IMR-90 (cell line): ENCODE measurements at regions not wholly inside any gene's neighbourhood (a gene's known extent, or its start where the extent isn't known, plus 50 kb on each side); places are given as distances from the start of the nearest gene placed in this dataset.

Source experiments
- ATAC-seq: fragments of 200-7000 bp; cut with Tn5 transposase; 2 replicates; pipeline ENCODE4 v1.9.1; 2020; ENCODE audit warnings: low read depth, mild to moderate bottlenecking, moderate library complexity
- BruUV-seq: library from RNA; stranded (reverse); fragments of 400-500 nt; replicated peaks from 2 replicates; lab custom pipeline; 2021; lab: Mats Ljungman, UMichigan
- CTCF ChIA-PET: fragments of 300-600 bp; formaldehyde crosslinking; extraction: SDS; loops from one replicate; lab custom pipeline; 2021; ENCODE audit warnings: antibody characterized with exemption; lab: Yijun Ruan, JAX
- POLR2A ChIA-PET: fragments of 300-600 bp; sonication (Branson Sonifier 250); formaldehyde crosslinking; loops from one replicate; lab custom pipeline; 2022; ENCODE audit warnings: antibody characterized with exemption; ENCODE audit not compliant: unreplicated experiment; lab: Charles Lee
- DNase-seq: peaks from one replicate; pipeline ENCODE4 v3.0.0; 2013
- H2AFZ ChIP-seq: replicated peaks from 2 replicates; pipeline ENCODE3; 2013; ENCODE audit warnings: low read length, mild to moderate bottlenecking; ENCODE audit not compliant: poor library complexity
- H2AK5ac ChIP-seq: 2 replicates; pipeline ENCODE4 v1.6.1; 2013; ENCODE audit warnings: low read depth, low read length, inconsistent platforms
- H2AK9ac ChIP-seq: replicated peaks from 2 replicates; pipeline ENCODE3; 2013; ENCODE audit warnings: mild to moderate bottlenecking, low read depth, low read length, moderate library complexity; ENCODE audit not compliant: poor library complexity
- H2BK120ac ChIP-seq: 2 replicates; pipeline ENCODE4 v1.6.1; 2013; ENCODE audit warnings: low read depth, low read length, inconsistent platforms
- H2BK15ac ChIP-seq: 3 replicates; pipeline ENCODE4 v1.6.1; 2013; ENCODE audit warnings: low read depth, low read length, inconsistent platforms
- H2BK20ac ChIP-seq: 2 replicates; pipeline ENCODE4 v1.6.1; 2013; ENCODE audit warnings: low read depth, mild to moderate bottlenecking, inconsistent platforms, low read length, moderate library complexity
- H2BK5ac ChIP-seq: 2 replicates; pipeline ENCODE4 v1.6.1; 2013; ENCODE audit warnings: mild to moderate bottlenecking, low read depth, low read length, inconsistent platforms; ENCODE audit not compliant: poor library complexity, severe bottlenecking
- H3K14ac ChIP-seq: replicated peaks from 2 replicates; pipeline ENCODE4 v1.6.1; 2013; ENCODE audit warnings: low read depth, low read length, inconsistent platforms
- H3K18ac ChIP-seq: 2 replicates; pipeline ENCODE4 v1.6.1; 2013; ENCODE audit warnings: low read depth, low read length, control low read depth
- H3K23ac ChIP-seq: 2 replicates; pipeline ENCODE4 v1.6.1; 2013; ENCODE audit warnings: low read depth, low read length, inconsistent platforms
- H3K27ac ChIP-seq: 2 replicates; pipeline ENCODE4 v1.5.1; 2013; ENCODE audit warnings: mild to moderate bottlenecking, control low read depth, low read length; ENCODE audit not compliant: insufficient read depth
- H3K27me3 ChIP-seq: 2 replicates; pipeline ENCODE4 v1.6.1; 2013; ENCODE audit warnings: low read length; ENCODE audit not compliant: control insufficient read depth, insufficient read depth
- H3K36me3 ChIP-seq: 2 replicates; pipeline ENCODE4 v1.6.1; 2013; ENCODE audit warnings: low read length, mixed read lengths; ENCODE audit not compliant: control insufficient read depth, insufficient read depth
- H3K4ac ChIP-seq: 2 replicates; pipeline ENCODE4 v1.6.1; 2013; ENCODE audit warnings: low read depth, low read length, inconsistent platforms
- H3K4me1 ChIP-seq: 2 replicates; pipeline ENCODE4 v1.6.1; 2013; ENCODE audit warnings: low read length, mixed read lengths; ENCODE audit not compliant: control insufficient read depth, insufficient read depth
- H3K4me2 ChIP-seq: 2 replicates; pipeline ENCODE4 v1.6.1; 2013; ENCODE audit warnings: low read depth, mild to moderate bottlenecking, control low read depth, low read length, moderate library complexity
- H3K4me3 ChIP-seq: 2 replicates; pipeline ENCODE4 v1.5.1; 2013; ENCODE audit warnings: low read depth, mild to moderate bottlenecking, control low read depth, low read length, moderate library complexity; ENCODE audit not compliant: insufficient read depth
- H3K56ac ChIP-seq: 2 replicates; pipeline ENCODE4 v1.6.1; 2013; ENCODE audit warnings: low read length, inconsistent platforms; ENCODE audit not compliant: insufficient read depth; ENCODE audit errors: extremely low read depth
- H3K79me1 ChIP-seq, 2 experiments: 2 replicates each; pipeline ENCODE4 v1.6.1; 2013; ENCODE audit warnings: low read length in 2 of 2, inconsistent platforms in 1 of 2, low read depth in 1 of 2
- H3K9ac ChIP-seq: 2 replicates; pipeline ENCODE4 v1.6.1; 2013; ENCODE audit warnings: low read depth, low read length, control low read depth
- H3K9me1 ChIP-seq: 2 replicates; pipeline ENCODE4 v1.6.1; 2013; ENCODE audit warnings: low read length, inconsistent platforms; ENCODE audit not compliant: insufficient read depth
- H3K9me3 ChIP-seq: 2 replicates; pipeline ENCODE4 v1.6.1; 2013; ENCODE audit warnings: low read length; ENCODE audit not compliant: control insufficient read depth, insufficient read depth
- H4K20me1 ChIP-seq: 2 replicates; pipeline ENCODE4 v1.6.1; 2013; ENCODE audit warnings: low read length, inconsistent platforms; ENCODE audit not compliant: insufficient read depth
- H4K5ac ChIP-seq: 2 replicates; pipeline ENCODE4 v1.6.1; 2013; ENCODE audit warnings: mild to moderate bottlenecking, low read depth, low read length, control low read depth
- H4K8ac ChIP-seq, 2 experiments: 2 replicates each; pipeline ENCODE4 v1.6.1; 2013; ENCODE audit warnings: low read depth in 2 of 2, low read length in 2 of 2, control low read depth in 1 of 2, inconsistent platforms in 1 of 2
- H4K91ac ChIP-seq: 2 replicates; pipeline ENCODE4 v1.6.1; 2013; ENCODE audit warnings: low read depth, low read length, inconsistent platforms; ENCODE audit not compliant: insufficient read depth
- BHLHE40 ChIP-seq: fragments of 150-350 bp; IDR thresholded peaks from 2 replicates; pipeline ENCODE4 v1.6.1; 2016; ENCODE audit warnings: mild to moderate bottlenecking, low read depth, low read length
- CEBPB ChIP-seq: IDR thresholded peaks from 2 replicates; pipeline ENCODE4 v1.6.1; 2012; ENCODE audit warnings: low read depth, low read length, improper control_type of control experiment
- CHD1 ChIP-seq: IDR thresholded peaks from 2 replicates; pipeline ENCODE4 v1.6.1; 2012; ENCODE audit warnings: low read depth, low read length, improper control_type of control experiment
- CTCF ChIP-seq: conservative IDR thresholded peaks from 2 replicates; pipeline ENCODE4 v1.5.1; 2012; ENCODE audit warnings: mild to moderate bottlenecking, low read depth, low read length, improper control_type of control experiment
- ELK1 ChIP-seq: fragments of 150-350 bp; IDR thresholded peaks from 2 replicates; pipeline ENCODE4 v1.6.1; 2016; ENCODE audit warnings: low read depth, mild to moderate bottlenecking, low read length, moderate library complexity, borderline replicate concordance
- FOS ChIP-seq: fragments of 150-350 bp; IDR thresholded peaks from 2 replicates; pipeline ENCODE4 v1.6.1; 2016; ENCODE audit warnings: low read depth, low read length
- MAFK ChIP-seq: IDR thresholded peaks from 2 replicates; pipeline ENCODE4 v1.6.1; 2012; ENCODE audit warnings: low read depth, low read length, improper control_type of control experiment
- MAZ ChIP-seq: IDR thresholded peaks from 2 replicates; pipeline ENCODE4 v1.6.1; 2012; ENCODE audit warnings: low read depth, mild to moderate bottlenecking, low read length, improper control_type of control experiment, moderate library complexity, borderline replicate concordance
- MXI1 ChIP-seq: IDR thresholded peaks from 2 replicates; pipeline ENCODE4 v1.6.1; 2012; ENCODE audit warnings: low read depth, mild to moderate bottlenecking, low read length, moderate library complexity, borderline replicate concordance
- NFE2L2 ChIP-seq: fragments of 150-350 bp; IDR thresholded peaks from 2 replicates; pipeline ENCODE4 v1.6.1; 2016; ENCODE audit warnings: low read depth, mild to moderate bottlenecking, low read length
- POLR2A ChIP-seq: IDR thresholded peaks from 2 replicates; pipeline ENCODE4 v1.6.1; 2012; ENCODE audit warnings: mild to moderate bottlenecking, low read depth, low read length
- RAD21 ChIP-seq: IDR thresholded peaks from 2 replicates; pipeline ENCODE4 v1.6.1; 2012; ENCODE audit warnings: low read length, improper control_type of control experiment
- RCOR1 ChIP-seq: IDR thresholded peaks from 2 replicates; pipeline ENCODE4 v1.6.1; 2012; ENCODE audit warnings: mild to moderate bottlenecking, low read length, improper control_type of control experiment; ENCODE audit not compliant: insufficient replicate concordance
- RFX5 ChIP-seq: IDR thresholded peaks from 2 replicates; pipeline ENCODE4 v1.8.0; 2012; ENCODE audit warnings: low read depth, mild to moderate bottlenecking, low read length, moderate library complexity
- SMC3 ChIP-seq: fragments of 150-350 bp; IDR thresholded peaks from 2 replicates; pipeline ENCODE4 v1.6.1; 2016; ENCODE audit warnings: low read depth, mild to moderate bottlenecking, antibody characterized with exemption, low read length, moderate library complexity
- USF2 ChIP-seq: fragments of 150-350 bp; IDR thresholded peaks from 2 replicates; pipeline ENCODE4 v1.6.1; 2017; ENCODE audit warnings: mild to moderate bottlenecking, antibody characterized with exemption, low read length, low read depth
- WGBS, 2 experiments: methylation state at CpG; one replicate each; pipeline versions ENCODE4 v1.1.5 to v1.1.7; 2013; ENCODE audit warnings: missing lambda C conversion rate in 2 of 2; ENCODE audit not compliant: insufficient read length in 1 of 2; ENCODE audit errors: extremely low coverage in 2 of 2; 5-methylcytosine and 5-hydroxymethylcytosine counted together
- dilution Hi-C: fragments of 300-500 bp; cut with HindIII; formaldehyde crosslinking; loops from one replicate; pipeline ENCODE4 v1.14.3; 2018; ENCODE audit warnings: low sequenced_read_pairs; ENCODE audit not compliant: unreplicated experiment
- in situ Hi-C: fragments of 300-500 bp; cut with MboI; formaldehyde crosslinking; loops from 3 replicates; pipeline ENCODE4 v1.14.3; 2019; ENCODE audit warnings: low sequenced_read_pairs, inconsistent platforms, mixed read lengths
- intact Hi-C: fragments of 100-400 bp; cut with micrococcal nuclease; formaldehyde crosslinking; loops from 2 replicates; pipeline ENCODE4 v1.10.0; 2022

- Histone ChIP-seq H3K79me1 (no peaks in the 10 kb centered on the region), H4K5ac (no peak overlapping the region), H3K18ac (no peak overlapping the region), H3K27me3 (0 out of 2 replicates have a peak, but pooled peaks cover 4% of the 10 kb centered on the region), H3K14ac (no peak overlapping the region), H2BK5ac (no peak overlapping the region), H2AK5ac (no peak overlapping the region), H2BK20ac (no peak overlapping the region), H3K4me2 (no peak overlapping the region), H3K36me3 (no peaks in the 10 kb centered on the region), H3K9me3 (no peaks in the 10 kb centered on the region), H4K20me1 (no peaks in the 10 kb centered on the region), H3K4ac (no peak overlapping the region), H2BK120ac (no peak overlapping the region), H4K8ac (no peak overlapping the region), H3K4me1 (no peaks in the 10 kb centered on the region), H2AK9ac (no peak overlapping the region), H3K23ac (no peak overlapping the region), H3K27ac (no peak overlapping the region), H4K91ac (no peak overlapping the region), H3K56ac (no peak overlapping the region), H3K4me3 (no peak overlapping the region), H2BK15ac (no peak overlapping the region), H3K9ac (no peak overlapping the region), H3K9me1 (no peaks in the 10 kb centered on the region), H2AFZ (no peak overlapping the region)
- DNase-seq (no peak), ATAC-seq (no peak)
- dilution Hi-C loops: no loop called here
- 75% methylated on average over 5 of the region's 7 CpGs; no CpG with 5 or more reads in 1 of the 2 experiments for WGBS, 2 experiments
- BruUV-seq: no TSS peak
- intact Hi-C loops: no loop called here
- TF ChIP-seq SMC3 (no peak), CEBPB (no peak), USF2 (no peak), FOS (no peak), RCOR1 (no peak), POLR2A (no peak), MAFK (no peak), BHLHE40 (no peak), MXI1 (no peak), CHD1 (no peak), RAD21 (no peak), ELK1 (no peak), MAZ (no peak), NFE2L2 (no peak), CTCF (no peak), RFX5 (no peak)
- ChIA-PET CTCF (no interaction called here), POLR2A (no interaction called here)
- in situ Hi-C loops: no loop called here
Observed at GRCh38 chr2:219782737-219783348, 155.4 kb downstream of the SLC4A3 start.
